NB4 (cell line): ENCODE measurements at regions not wholly inside any gene's neighbourhood (a gene's known extent, or its start where the extent isn't known, plus 50 kb on each side); places are given as distances from the start of the nearest gene placed in this dataset.

Source experiments
- MYC ChIP-seq: IDR thresholded peaks from 2 replicates; pipeline ENCODE4 v1.6.1; 2011; ENCODE audit warnings: low read depth, low read length
- POLR2A ChIP-seq: IDR thresholded peaks from 2 replicates; pipeline ENCODE4 v1.6.1; 2011; ENCODE audit warnings: mild to moderate bottlenecking; ENCODE audit not compliant: insufficient read length; ENCODE audit errors: extremely low read depth
- TF ChIP-seq, protein P1 (sequence below): IDR thresholded peaks from one replicate; pipeline ENCODE4 v1.5.1; 2012; ENCODE audit warnings: low read depth, low read length
- TF ChIP-seq, protein P2 (sequence below): IDR thresholded peaks from 2 replicates; pipeline ENCODE4 v1.6.1; 2011; ENCODE audit warnings: low read depth, low read length

DNA sequence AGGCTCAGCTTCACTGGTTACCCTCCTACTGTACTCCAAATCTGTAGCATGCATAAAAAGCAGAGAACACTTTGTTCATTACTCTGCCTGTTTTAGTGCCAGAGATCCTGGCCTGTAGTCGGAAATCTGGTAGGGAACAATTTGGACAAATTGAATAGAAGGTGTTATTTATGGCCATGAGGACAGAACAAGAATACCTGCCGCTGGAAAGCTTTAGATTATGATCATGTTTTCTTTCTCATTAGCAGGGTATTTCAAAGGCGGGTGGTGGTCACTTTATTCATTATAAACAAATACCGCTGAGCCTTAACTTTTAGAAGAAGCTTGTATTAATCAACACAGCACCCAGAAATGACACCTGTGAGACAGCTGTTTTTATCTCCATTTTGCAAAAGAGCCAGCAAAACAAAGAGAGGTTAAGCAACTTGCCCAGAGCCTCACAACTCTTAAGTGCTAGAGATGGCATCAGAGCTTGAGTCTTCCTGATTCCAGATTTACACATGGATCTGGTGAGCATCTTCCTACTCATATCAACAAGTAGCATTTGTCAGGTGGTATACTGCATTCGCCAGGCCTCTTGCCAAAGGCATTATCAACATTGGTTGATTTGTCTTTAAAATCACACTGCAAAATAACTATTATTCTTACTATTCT is 110.5 kb downstream of the LCA5 start:
- TF ChIP-seq, protein P1, sequence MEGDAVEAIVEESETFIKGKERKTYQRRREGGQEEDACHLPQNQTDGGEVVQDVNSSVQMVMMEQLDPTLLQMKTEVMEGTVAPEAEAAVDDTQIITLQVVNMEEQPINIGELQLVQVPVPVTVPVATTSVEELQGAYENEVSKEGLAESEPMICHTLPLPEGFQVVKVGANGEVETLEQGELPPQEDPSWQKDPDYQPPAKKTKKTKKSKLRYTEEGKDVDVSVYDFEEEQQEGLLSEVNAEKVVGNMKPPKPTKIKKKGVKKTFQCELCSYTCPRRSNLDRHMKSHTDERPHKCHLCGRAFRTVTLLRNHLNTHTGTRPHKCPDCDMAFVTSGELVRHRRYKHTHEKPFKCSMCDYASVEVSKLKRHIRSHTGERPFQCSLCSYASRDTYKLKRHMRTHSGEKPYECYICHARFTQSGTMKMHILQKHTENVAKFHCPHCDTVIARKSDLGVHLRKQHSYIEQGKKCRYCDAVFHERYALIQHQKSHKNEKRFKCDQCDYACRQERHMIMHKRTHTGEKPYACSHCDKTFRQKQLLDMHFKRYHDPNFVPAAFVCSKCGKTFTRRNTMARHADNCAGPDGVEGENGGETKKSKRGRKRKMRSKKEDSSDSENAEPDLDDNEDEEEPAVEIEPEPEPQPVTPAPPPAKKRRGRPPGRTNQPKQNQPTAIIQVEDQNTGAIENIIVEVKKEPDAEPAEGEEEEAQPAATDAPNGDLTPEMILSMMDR = no peak
- TF ChIP-seq POLR2A (no peak), MYC (no peak)
- TF ChIP-seq, protein P2, sequence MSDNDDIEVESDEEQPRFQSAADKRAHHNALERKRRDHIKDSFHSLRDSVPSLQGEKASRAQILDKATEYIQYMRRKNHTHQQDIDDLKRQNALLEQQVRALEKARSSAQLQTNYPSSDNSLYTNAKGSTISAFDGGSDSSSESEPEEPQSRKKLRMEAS = no peak
